Uterus (tissue), 3 donors: ENCODE measurements at regions not wholly inside any gene's neighbourhood (a gene's known extent, or its start where the extent isn't known, plus 50 kb on each side); places are given as distances from the start of the nearest gene placed in this dataset.

Source experiments
- DNase-seq, 2 donors: peaks; one replicate each; pipeline ENCODE4 v3.0.0-alpha.2; 2019 to 2020
- H3K27ac ChIP-seq, 2 donors: fragments of 200-600 bp; sonication (generic); 1 replicate in 1 of 2; 2 replicates in 1 of 2; pipeline ENCODE4 v1.5.1; 2016 to 2018
- H3K27me3 ChIP-seq, 2 donors: fragments of 200-600 bp; sonication (generic); one replicate each; pipeline ENCODE4 v1.5.1; 2018 to 2019; ENCODE audit warnings: control low read depth in 1 of 2
- H3K36me3 ChIP-seq, 2 donors: fragments of 200-600 bp; sonication (generic); one replicate each; pipeline ENCODE4 v1.5.1; 2019; ENCODE audit warnings: control low read depth in 1 of 2
- H3K4me1 ChIP-seq, 2 donors: fragments of 200-600 bp; sonication (generic); one replicate each; pipeline ENCODE4 v1.5.1; 2018 to 2019; ENCODE audit warnings: control low read depth in 1 of 2
- H3K4me3 ChIP-seq, 2 donors: fragments of 200-600 bp; sonication (generic); 1 replicate in 1 of 2; 2 replicates in 1 of 2; pipeline ENCODE4 v1.5.1; 2018 to 2019; ENCODE audit warnings: mild to moderate bottlenecking in 1 of 2
- H3K9me3 ChIP-seq, 2 donors: fragments of 200-600 bp; sonication (generic); one replicate each; pipeline ENCODE4 v1.5.1; 2019; ENCODE audit warnings: control low read depth in 1 of 2
- POLR2A ChIP-seq, 2 donors: fragments of 450-650 bp; IDR thresholded peaks; one replicate each; pipeline ENCODE4 v1.6.1; 2016; ENCODE audit warnings: antibody characterized with exemption in 2 of 2, mild to moderate bottlenecking in 1 of 2, moderate library complexity in 1 of 2
- intact Hi-C: fragments of 100-400 bp; cut with DNase I; formaldehyde crosslinking; loops from one replicate; pipeline ENCODE4 v1.15.1; 2023; ENCODE audit warnings: low total_unique reads
- TF ChIP-seq, protein P1 (sequence below), 4 experiments: fragments of 200-600 bp in 2 of 4; fragments of 450-650 bp in 2 of 4; sonication (generic) in 2 of 4; IDR thresholded peaks; one replicate each; pipeline ENCODE4 v1.5.1; 2016 to 2019; ENCODE audit warnings: antibody characterized with exemption in 4 of 4, mild to moderate bottlenecking in 2 of 4, moderate library complexity in 1 of 4
- donor health status: DM: yes; HTN: yes; CAD: no.

DNA sequence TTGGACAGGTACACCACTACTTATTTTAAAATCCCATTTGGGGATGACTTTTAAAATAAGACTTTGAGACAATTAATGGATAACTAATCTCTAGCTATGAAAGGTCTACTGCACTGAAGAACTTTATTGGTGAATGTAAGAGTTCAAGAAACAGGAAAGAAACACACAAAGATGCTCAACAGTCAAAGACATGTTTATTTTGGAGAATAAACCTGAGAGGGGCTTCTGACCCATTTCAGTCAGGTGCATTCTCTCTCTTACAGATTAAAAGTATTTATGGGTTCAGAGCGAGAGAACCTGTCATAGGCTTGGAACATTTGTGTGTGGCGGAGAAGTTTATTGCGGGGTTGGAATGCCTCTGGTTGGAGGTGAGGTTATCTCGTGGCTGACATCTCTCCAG is 94.3 kb upstream of the USP29 start:
- no peaks in the 10 kb centered on the region for H3K4me1 ChIP-seq
- no peak overlapping the region for H3K27ac ChIP-seq
- DNase-seq: no peak
- peaks cover 0 to 5% of the 10 kb centered on the region in 2 donors for H3K9me3 ChIP-seq
- no peak for TF ChIP-seq POLR2A (IDR thresholded peaks at IDR 0.05)
- TF ChIP-seq, protein P1, sequence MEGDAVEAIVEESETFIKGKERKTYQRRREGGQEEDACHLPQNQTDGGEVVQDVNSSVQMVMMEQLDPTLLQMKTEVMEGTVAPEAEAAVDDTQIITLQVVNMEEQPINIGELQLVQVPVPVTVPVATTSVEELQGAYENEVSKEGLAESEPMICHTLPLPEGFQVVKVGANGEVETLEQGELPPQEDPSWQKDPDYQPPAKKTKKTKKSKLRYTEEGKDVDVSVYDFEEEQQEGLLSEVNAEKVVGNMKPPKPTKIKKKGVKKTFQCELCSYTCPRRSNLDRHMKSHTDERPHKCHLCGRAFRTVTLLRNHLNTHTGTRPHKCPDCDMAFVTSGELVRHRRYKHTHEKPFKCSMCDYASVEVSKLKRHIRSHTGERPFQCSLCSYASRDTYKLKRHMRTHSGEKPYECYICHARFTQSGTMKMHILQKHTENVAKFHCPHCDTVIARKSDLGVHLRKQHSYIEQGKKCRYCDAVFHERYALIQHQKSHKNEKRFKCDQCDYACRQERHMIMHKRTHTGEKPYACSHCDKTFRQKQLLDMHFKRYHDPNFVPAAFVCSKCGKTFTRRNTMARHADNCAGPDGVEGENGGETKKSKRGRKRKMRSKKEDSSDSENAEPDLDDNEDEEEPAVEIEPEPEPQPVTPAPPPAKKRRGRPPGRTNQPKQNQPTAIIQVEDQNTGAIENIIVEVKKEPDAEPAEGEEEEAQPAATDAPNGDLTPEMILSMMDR (IDR thresholded peaks at IDR 0.05): no peak
- intact Hi-C loops: no loop called here
- no peak overlapping the region for H3K4me3 ChIP-seq
- H3K36me3 ChIP-seq: no peaks in the 10 kb centered on the region
- H3K27me3 ChIP-seq: no peaks in the 10 kb centered on the region

DNA sequence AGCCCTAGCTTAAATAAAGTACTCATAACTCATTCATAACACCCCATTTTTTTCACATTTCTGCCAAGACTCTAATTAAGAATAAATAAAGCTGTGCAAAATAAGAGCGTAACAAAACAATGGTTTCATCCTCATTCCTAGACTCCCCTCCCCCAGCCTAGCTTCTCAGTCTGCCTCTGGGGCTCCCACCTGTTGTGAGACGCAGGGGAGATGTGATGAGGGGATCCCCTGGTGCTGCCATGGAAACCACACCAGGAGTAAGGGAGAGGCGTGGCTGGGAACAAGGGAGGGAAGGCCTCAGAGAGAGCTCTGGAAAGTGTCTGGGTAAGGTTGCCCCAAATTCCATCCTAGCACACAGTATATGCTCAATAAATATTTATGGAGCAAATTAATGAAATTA is 93.3 kb upstream of the USP29 start:
- DNase-seq: no peak
- Histone ChIP-seq H3K4me3 (no peak overlapping the region), H3K9me3 (peaks cover 0 to 5% of the 10 kb centered on the region in 2 donors), H3K27ac (no peak overlapping the region), H3K4me1 (no peaks in the 10 kb centered on the region), H3K27me3 (no peaks in the 10 kb centered on the region), H3K36me3 (no peaks in the 10 kb centered on the region)
- intact Hi-C loops: no loop called here
- TF ChIP-seq, protein P1 (IDR thresholded peaks at IDR 0.05): no peak
- no peak for TF ChIP-seq POLR2A (IDR thresholded peaks at IDR 0.05)

DNA sequence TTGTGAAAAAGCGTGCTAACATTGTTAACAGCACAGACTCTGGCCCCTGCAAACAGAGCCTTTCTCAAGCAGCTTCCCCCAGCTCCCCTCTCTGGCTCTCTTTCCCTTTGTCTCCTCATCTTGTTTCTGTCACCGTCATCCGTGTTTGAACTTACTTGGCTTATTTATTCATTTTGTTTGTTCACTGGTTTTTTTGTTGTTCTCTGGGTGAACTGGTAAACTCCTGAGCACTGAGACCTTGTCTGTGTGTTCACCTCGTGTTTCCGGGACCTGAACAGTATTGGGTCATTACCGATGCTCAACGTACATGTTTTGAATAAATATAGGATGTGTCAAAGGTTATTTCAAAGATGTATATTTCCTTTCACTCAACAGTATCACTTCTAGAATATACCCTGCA is 92.4 kb upstream of the USP29 start:
- no peaks in the 10 kb centered on the region for H3K36me3 ChIP-seq
- H3K4me3 ChIP-seq: no peak overlapping the region
- no peaks in the 10 kb centered on the region for H3K4me1 ChIP-seq
- no peak overlapping the region for H3K27ac ChIP-seq
- peaks cover 0 to 5% of the 10 kb centered on the region in 2 donors for H3K9me3 ChIP-seq
- TF ChIP-seq, protein P1 (IDR thresholded peaks at IDR 0.05): no peak
- no peak for TF ChIP-seq POLR2A (IDR thresholded peaks at IDR 0.05)
- intact Hi-C loops: no loop called here
- no peak for DNase-seq
- H3K27me3 ChIP-seq: no peaks in the 10 kb centered on the region

DNA sequence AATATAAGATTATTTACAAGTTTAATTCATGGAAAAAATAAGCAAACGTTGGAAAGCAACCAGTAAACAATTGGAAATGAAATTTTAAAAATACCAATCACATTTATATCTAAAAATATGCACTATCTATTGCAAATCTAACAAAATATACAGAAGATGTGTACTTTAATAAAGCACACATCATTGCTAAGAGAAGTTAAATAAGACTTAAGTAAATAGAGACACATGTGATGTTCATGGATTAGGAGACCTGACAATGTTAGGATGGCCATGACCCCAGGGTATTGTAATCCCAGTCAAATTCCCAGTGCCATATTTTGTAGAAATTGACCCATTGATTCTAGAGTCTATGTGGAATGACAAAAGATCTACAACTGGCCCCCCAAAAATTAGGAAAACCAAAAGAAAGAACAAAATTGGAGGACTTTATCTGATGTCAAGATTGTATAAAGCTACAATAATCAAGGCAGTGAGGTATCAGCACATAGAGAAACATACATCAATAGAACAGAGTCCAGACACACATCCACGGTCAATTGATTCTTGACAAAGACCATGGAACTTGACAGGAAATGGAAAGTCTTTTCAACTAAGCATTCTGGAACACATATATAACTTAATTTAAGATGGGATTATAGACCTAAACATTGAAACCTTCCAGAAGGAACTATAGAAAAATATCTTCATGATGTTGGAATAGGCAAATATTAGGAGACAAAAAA is 90.8 kb upstream of the USP29 start:
- DNase-seq: no peak
- Histone ChIP-seq H3K36me3 (no peaks in the 10 kb centered on the region), H3K4me1 (no peaks in the 10 kb centered on the region), H3K4me3 (no peak overlapping the region), H3K27ac (no peak overlapping the region), H3K27me3 (no peaks in the 10 kb centered on the region), H3K9me3 (peaks cover 0 to 5% of the 10 kb centered on the region in 2 donors)
- intact Hi-C loops: no loop called here
- no peak for TF ChIP-seq POLR2A (IDR thresholded peaks at IDR 0.05)

DNA sequence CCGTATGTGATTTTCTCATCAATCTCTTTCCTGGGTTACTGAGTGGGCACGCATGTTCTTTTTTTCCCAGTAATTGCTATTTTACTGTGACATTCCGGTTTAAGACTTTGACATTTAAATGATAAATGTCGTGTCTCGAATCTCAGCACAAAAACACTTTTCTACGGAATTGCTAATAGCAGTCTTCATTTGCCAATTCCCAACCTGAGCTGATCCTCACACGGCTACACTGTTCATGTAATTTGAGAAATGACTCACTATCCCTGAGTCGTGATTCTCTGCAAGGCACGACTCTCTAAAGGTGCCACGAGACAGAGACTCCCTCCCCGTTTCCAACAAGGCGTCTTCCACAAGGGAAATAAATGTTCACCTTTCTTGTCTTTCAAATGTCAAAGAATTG is 88.7 kb upstream of the USP29 start:
- intact Hi-C loops: no loop called here
- TF ChIP-seq POLR2A (IDR thresholded peaks at IDR 0.05): no peak
- TF ChIP-seq, protein P1 (IDR thresholded peaks at IDR 0.05): no peak
- Histone ChIP-seq H3K4me3 (no peak overlapping the region), H3K27me3 (no peaks in the 10 kb centered on the region), H3K27ac (no peak overlapping the region), H3K9me3 (peaks cover 0 to 5% of the 10 kb centered on the region in 2 donors), H3K4me1 (no peaks in the 10 kb centered on the region), H3K36me3 (no peaks in the 10 kb centered on the region)
- no peak for DNase-seq
